WTC11 (cell line): ENCODE measurements at regions not wholly inside any gene's neighbourhood (a gene's known extent, or its start where the extent isn't known, plus 50 kb on each side); places are given as distances from the start of the nearest gene placed in this dataset.

Experiments
- ATAC-seq: fragments of 200-7000 bp; cut with Tn5 transposase; 2 replicates; pipeline ENCODE4 v1.10.0; 2021; ENCODE audit warnings: mild to moderate bottlenecking, moderate library complexity
- CTCF ChIA-PET: fragments of 300-600 bp; sonication (Branson Sonifier 250); formaldehyde crosslinking; loops from one replicate; lab custom pipeline; 2021; ENCODE audit warnings: antibody characterized with exemption; lab: Charles Lee
- POLR2A ChIA-PET: fragments of 350-600 bp; sonication (Branson Sonifier 250); formaldehyde crosslinking; loops from one replicate; lab custom pipeline; 2021; ENCODE audit warnings: antibody characterized with exemption; lab: Charles Lee
- DNase-seq: peaks from one replicate; pipeline ENCODE4 v3.0.0; 2021; ENCODE audit warnings: low spot score
- H3K27ac Mint-ChIP-seq: 2 replicates; pipeline ENCODE4 v1.8.0; 2021; ENCODE audit warnings: mixed read lengths
- H3K27me3 Mint-ChIP-seq: 2 replicates; pipeline ENCODE4 v1.8.0; 2021; ENCODE audit warnings: low read depth, mild to moderate bottlenecking, moderate library complexity, mixed read lengths
- H3K36me3 Mint-ChIP-seq: 2 replicates; pipeline ENCODE4 v1.8.0; 2021; ENCODE audit warnings: mixed read lengths
- H3K4me1 Mint-ChIP-seq: 2 replicates; pipeline ENCODE4 v1.8.0; 2022; ENCODE audit warnings: mixed read lengths
- H3K4me3 Mint-ChIP-seq: 2 replicates; pipeline ENCODE4 v1.8.0; 2021; ENCODE audit warnings: mild to moderate bottlenecking, moderate library complexity, mixed read lengths
- H3K9me3 Mint-ChIP-seq: 2 replicates; pipeline ENCODE4 v1.8.0; 2021; ENCODE audit warnings: mixed read lengths
- AR ChIP-seq: fragments of 250-450 bp; sonication (Bioruptor Pico); IDR thresholded peaks from 2 replicates; pipeline ENCODE4 v1.9.0; 2021; ENCODE audit warnings: mild to moderate bottlenecking
- ATF3 ChIP-seq: sonication (generic); formaldehyde crosslinking; conservative IDR thresholded peaks from 2 replicates; pipeline ENCODE4 v1.8.1; 2022; ENCODE audit warnings: mild to moderate bottlenecking, missing genetic modification reagents
- CBFB ChIP-seq: sonication (generic); formaldehyde crosslinking; IDR thresholded peaks from 2 replicates; pipeline ENCODE4 v1.8.1; 2022; ENCODE audit warnings: mild to moderate bottlenecking, low read depth, missing genetic modification reagents
- CDX4 ChIP-seq: fragments of 250-450 bp; sonication (Bioruptor Pico); IDR thresholded peaks from 2 replicates; pipeline ENCODE4 v1.9.0; 2021; ENCODE audit warnings: moderate library complexity, mild to moderate bottlenecking, inconsistent platforms, borderline replicate concordance
- CTCF ChIP-seq: fragments of 200-600 bp; IDR thresholded peaks from 2 replicates; pipeline ENCODE4 v1.8.0; 2022; ENCODE audit warnings: antibody characterized with exemption
- ERG ChIP-seq: fragments of 250-450 bp; sonication (Bioruptor Pico); IDR thresholded peaks from 2 replicates; pipeline ENCODE4 v1.8.0; 2021; ENCODE audit warnings: mild to moderate bottlenecking
- GTF2I ChIP-seq: fragments of 250-450 bp; sonication (Bioruptor Pico); conservative IDR thresholded peaks from 2 replicates; pipeline ENCODE4 v1.4.0; 2021; ENCODE audit warnings: mild to moderate bottlenecking
- JUN ChIP-seq: sonication (generic); formaldehyde crosslinking; IDR thresholded peaks from 2 replicates; pipeline ENCODE4 v1.8.0; 2023; ENCODE audit warnings: mild to moderate bottlenecking, missing genetic modification reagents
- KAT7 ChIP-seq: sonication (generic); formaldehyde crosslinking; IDR thresholded peaks from 2 replicates; pipeline ENCODE4 v1.8.1; 2023; ENCODE audit warnings: missing genetic modification reagents, mild to moderate bottlenecking, borderline replicate concordance
- MAX ChIP-seq: sonication (generic); formaldehyde crosslinking; IDR thresholded peaks from 2 replicates; pipeline ENCODE4 v1.8.0; 2022; ENCODE audit warnings: mild to moderate bottlenecking, missing genetic modification reagents
- MXD4 ChIP-seq: fragments of 250-450 bp; sonication (Bioruptor Pico); IDR thresholded peaks from 2 replicates; pipeline ENCODE4 v1.8.0; 2021; ENCODE audit warnings: mild to moderate bottlenecking, moderate library complexity, borderline replicate concordance
- PRDM15 ChIP-seq: sonication (generic); formaldehyde crosslinking; IDR thresholded peaks from 2 replicates; pipeline ENCODE4 v1.8.0; 2022; ENCODE audit warnings: missing genetic modification reagents
- SMAD4 ChIP-seq: sonication (generic); formaldehyde crosslinking; IDR thresholded peaks from 2 replicates; pipeline ENCODE4 v1.8.0; 2022; ENCODE audit warnings: mild to moderate bottlenecking, missing genetic modification reagents
- ZNF232 ChIP-seq: sonication (generic); formaldehyde crosslinking; IDR thresholded peaks from 2 replicates; pipeline ENCODE4 v1.8.0; 2022; ENCODE audit warnings: mild to moderate bottlenecking, missing genetic modification reagents
- ZNF532 ChIP-seq: fragments of 250-450 bp; sonication (Bioruptor Pico); IDR thresholded peaks from 2 replicates; pipeline ENCODE4 v1.9.0; 2021; ENCODE audit warnings: mild to moderate bottlenecking, borderline replicate concordance
- ZNF671 ChIP-seq: fragments of 250-450 bp; sonication (Bioruptor Pico); IDR thresholded peaks from 2 replicates; pipeline ENCODE4 v1.8.0; 2021; ENCODE audit warnings: mild to moderate bottlenecking

GRCh38 chr5:110094548-110094947 is 404.8 kb downstream of the MAN2A1 start (continued):
- no peak for TF ChIP-seq MXD4 (CRISPR knock-in tag)

GRCh38 chr5:110096419-110096818 is 406.7 kb downstream of the MAN2A1 start:
- Mint-ChIP-seq H3K27me3 (no peaks in the 10 kb centered on the region), H3K27ac (no peak overlapping the region), H3K36me3 (no peaks in the 10 kb centered on the region), H3K4me1 (no peaks in the 10 kb centered on the region), H3K4me3 (no peak overlapping the region), H3K9me3 (no peaks in the 10 kb centered on the region)
- no peak for ATAC-seq
- DNase-seq: no peak
- ChIA-PET POLR2A (no interaction called here), CTCF (no interaction called here)
- TF ChIP-seq ZNF671 (CRISPR knock-in tag): no peak
- TF ChIP-seq AR (CRISPR knock-in tag): no peak
- no peak for TF ChIP-seq CTCF
- no peak for TF ChIP-seq CBFB (CRISPR knock-in tag)
- TF ChIP-seq KAT7 (CRISPR knock-in tag): no peak

GRCh38 chr5:110099572-110099971 is 409.8 kb downstream of the MAN2A1 start:
- H3K27me3 Mint-ChIP-seq: no peaks in the 10 kb centered on the region
- ChIA-PET POLR2A (no interaction called here), CTCF (no interaction called here)
- H3K9me3 Mint-ChIP-seq: no peaks in the 10 kb centered on the region
- DNase-seq (no peak), ATAC-seq (no peak)
- no peak overlapping the region for H3K4me3 Mint-ChIP-seq
- H3K36me3 Mint-ChIP-seq: no peaks in the 10 kb centered on the region
- peaks cover 21% of the 10 kb centered on the region for H3K4me1 Mint-ChIP-seq
- no peak overlapping the region for H3K27ac Mint-ChIP-seq
- TF ChIP-seq PRDM15 (CRISPR knock-in tag) (no peak), JUN (CRISPR knock-in tag) (no peak), ZNF532 (CRISPR knock-in tag) (no peak), MAX (CRISPR knock-in tag) (no peak), GTF2I (no peak), ATF3 (CRISPR knock-in tag) (no peak), CDX4 (CRISPR knock-in tag) (no peak), ERG (CRISPR knock-in tag) (no peak), SMAD4 (CRISPR knock-in tag) (no peak), ZNF232 (CRISPR knock-in tag) (no peak), KAT7 (CRISPR knock-in tag) (no peak)
